ENCODE measurements at regions not wholly inside any gene's neighbourhood (a gene's known extent, or its start where the extent isn't known, plus 50 kb on each side); places are given as distances from the start of the nearest gene placed in this dataset.

DNA sequence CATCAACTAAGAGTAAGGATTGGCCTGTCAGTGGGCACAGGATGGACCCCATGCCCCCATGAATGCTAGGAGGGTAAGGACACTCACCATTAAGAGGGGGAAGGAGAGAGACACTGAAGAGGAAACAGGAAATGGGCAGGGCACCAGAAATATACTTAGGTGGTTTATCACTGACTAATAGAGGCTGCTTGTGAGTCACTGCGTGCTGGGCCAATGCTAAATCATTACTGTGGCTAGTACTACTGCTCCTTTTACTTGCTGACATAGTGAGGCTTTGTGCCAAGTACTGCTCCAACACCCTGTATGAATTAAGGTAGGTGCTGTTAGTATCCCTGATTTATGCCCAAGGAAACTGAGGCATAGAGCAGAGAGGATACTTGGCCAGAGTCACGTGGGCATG, 130.4 kb upstream of the FRMPD4 start:
- H3K27me3 ChIP-seq (ENCODE audit: insufficient read depth, low read depth, low read length): no peaks in the 10 kb centered on the region
- no peak for TF ChIP-seq MXI1 (conservative IDR thresholded peaks at IDR 0.05; ENCODE audit: poor library complexity, severe bottlenecking)
- TF ChIP-seq EZH2 (IDR thresholded peaks at IDR 0.05; ENCODE audit: borderline replicate concordance, insufficient read depth, low read length, poor library complexity, severe bottlenecking): no peak
- TF ChIP-seq TAF1 (IDR thresholded peaks at IDR 0.05; ENCODE audit: low read depth): no peak
- TF ChIP-seq RAD21 (conservative IDR thresholded peaks at IDR 0.05): no peak
- TF ChIP-seq EP300 (conservative IDR thresholded peaks at IDR 0.05; ENCODE audit: poor library complexity, severe bottlenecking): no peak
- TF ChIP-seq SMC3 (conservative IDR thresholded peaks at IDR 0.05; ENCODE audit: poor library complexity): no peak
- TF ChIP-seq, protein P1, sequence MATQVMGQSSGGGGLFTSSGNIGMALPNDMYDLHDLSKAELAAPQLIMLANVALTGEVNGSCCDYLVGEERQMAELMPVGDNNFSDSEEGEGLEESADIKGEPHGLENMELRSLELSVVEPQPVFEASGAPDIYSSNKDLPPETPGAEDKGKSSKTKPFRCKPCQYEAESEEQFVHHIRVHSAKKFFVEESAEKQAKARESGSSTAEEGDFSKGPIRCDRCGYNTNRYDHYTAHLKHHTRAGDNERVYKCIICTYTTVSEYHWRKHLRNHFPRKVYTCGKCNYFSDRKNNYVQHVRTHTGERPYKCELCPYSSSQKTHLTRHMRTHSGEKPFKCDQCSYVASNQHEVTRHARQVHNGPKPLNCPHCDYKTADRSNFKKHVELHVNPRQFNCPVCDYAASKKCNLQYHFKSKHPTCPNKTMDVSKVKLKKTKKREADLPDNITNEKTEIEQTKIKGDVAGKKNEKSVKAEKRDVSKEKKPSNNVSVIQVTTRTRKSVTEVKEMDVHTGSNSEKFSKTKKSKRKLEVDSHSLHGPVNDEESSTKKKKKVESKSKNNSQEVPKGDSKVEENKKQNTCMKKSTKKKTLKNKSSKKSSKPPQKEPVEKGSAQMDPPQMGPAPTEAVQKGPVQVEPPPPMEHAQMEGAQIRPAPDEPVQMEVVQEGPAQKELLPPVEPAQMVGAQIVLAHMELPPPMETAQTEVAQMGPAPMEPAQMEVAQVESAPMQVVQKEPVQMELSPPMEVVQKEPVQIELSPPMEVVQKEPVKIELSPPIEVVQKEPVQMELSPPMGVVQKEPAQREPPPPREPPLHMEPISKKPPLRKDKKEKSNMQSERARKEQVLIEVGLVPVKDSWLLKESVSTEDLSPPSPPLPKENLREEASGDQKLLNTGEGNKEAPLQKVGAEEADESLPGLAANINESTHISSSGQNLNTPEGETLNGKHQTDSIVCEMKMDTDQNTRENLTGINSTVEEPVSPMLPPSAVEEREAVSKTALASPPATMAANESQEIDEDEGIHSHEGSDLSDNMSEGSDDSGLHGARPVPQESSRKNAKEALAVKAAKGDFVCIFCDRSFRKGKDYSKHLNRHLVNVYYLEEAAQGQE (IDR thresholded peaks at IDR 0.05; ENCODE audit: borderline replicate concordance): no peak
- TF ChIP-seq, protein P2, sequence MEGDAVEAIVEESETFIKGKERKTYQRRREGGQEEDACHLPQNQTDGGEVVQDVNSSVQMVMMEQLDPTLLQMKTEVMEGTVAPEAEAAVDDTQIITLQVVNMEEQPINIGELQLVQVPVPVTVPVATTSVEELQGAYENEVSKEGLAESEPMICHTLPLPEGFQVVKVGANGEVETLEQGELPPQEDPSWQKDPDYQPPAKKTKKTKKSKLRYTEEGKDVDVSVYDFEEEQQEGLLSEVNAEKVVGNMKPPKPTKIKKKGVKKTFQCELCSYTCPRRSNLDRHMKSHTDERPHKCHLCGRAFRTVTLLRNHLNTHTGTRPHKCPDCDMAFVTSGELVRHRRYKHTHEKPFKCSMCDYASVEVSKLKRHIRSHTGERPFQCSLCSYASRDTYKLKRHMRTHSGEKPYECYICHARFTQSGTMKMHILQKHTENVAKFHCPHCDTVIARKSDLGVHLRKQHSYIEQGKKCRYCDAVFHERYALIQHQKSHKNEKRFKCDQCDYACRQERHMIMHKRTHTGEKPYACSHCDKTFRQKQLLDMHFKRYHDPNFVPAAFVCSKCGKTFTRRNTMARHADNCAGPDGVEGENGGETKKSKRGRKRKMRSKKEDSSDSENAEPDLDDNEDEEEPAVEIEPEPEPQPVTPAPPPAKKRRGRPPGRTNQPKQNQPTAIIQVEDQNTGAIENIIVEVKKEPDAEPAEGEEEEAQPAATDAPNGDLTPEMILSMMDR (IDR thresholded peaks at IDR 0.05; ENCODE audit: poor library complexity, severe bottlenecking): no peak
- no peak for TF ChIP-seq POLR2AphosphoS5 (IDR thresholded peaks at IDR 0.05)
- H3K36me3 ChIP-seq (ENCODE audit: insufficient read depth, low read length): no peaks in the 10 kb centered on the region
- H3K4me3 ChIP-seq (ENCODE audit: low read length): no peak overlapping the region
- H3K27ac ChIP-seq (ENCODE audit: low read length): no peak overlapping the region
- no peaks in the 10 kb centered on the region for H3K79me2 ChIP-seq (replicated peaks; ENCODE audit: insufficient read depth, low read length)
- no peak overlapping the region for H3K9ac ChIP-seq (ENCODE audit: low read length)
- H3K4me2 ChIP-seq (ENCODE audit: low read length): no peak overlapping the region
- no peaks in the 10 kb centered on the region for H3K9me2 ChIP-seq (ENCODE audit: insufficient read depth, low read length)
- no peaks in the 10 kb centered on the region for H4K20me1 ChIP-seq (ENCODE audit: insufficient read depth)
- no peaks in the 10 kb centered on the region for H3K9me3 ChIP-seq (ENCODE audit: low read length)
- no peaks in the 10 kb centered on the region for H3F3A ChIP-seq (ENCODE audit: insufficient read depth, low read length, poor library complexity, severe bottlenecking)
- no peak overlapping the region for H2AFZ ChIP-seq (ENCODE audit: low read depth, low read length)

DNA sequence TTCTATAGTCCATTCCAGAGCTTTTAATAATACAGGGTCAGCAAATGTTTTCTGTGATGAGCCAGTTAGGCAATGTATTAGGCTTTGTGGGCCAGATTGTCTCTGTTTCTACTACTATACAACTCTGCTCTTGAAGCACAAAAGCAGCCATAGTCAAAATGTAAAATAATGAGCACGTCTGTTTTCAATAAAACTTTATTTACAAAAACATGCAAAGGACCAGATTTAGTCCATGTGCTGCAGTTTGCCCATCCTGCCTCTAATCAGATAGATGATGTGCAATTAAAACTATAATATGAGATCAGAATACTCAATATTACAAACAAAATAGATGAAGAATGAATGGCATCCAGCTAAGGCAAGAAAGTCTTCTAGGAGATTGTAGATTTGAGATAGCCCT, 127.8 kb upstream of the FRMPD4 start:
- no peaks in the 10 kb centered on the region for H3K79me2 ChIP-seq (replicated peaks; ENCODE audit: insufficient read depth, low read length)
- no peaks in the 10 kb centered on the region for H3K27me3 ChIP-seq (ENCODE audit: insufficient read depth, low read depth, low read length)
- no peak overlapping the region for H3K27ac ChIP-seq (ENCODE audit: low read length)
- TF ChIP-seq SMC3 (conservative IDR thresholded peaks at IDR 0.05; ENCODE audit: poor library complexity) (no peak), MXI1 (conservative IDR thresholded peaks at IDR 0.05; ENCODE audit: poor library complexity, severe bottlenecking) (no peak), EP300 (conservative IDR thresholded peaks at IDR 0.05; ENCODE audit: poor library complexity, severe bottlenecking) (no peak), TAF1 (IDR thresholded peaks at IDR 0.05; ENCODE audit: low read depth) (no peak), EZH2 (IDR thresholded peaks at IDR 0.05; ENCODE audit: borderline replicate concordance, insufficient read depth, low read length, poor library complexity, severe bottlenecking) (no peak), RAD21 (conservative IDR thresholded peaks at IDR 0.05) (no peak), POLR2AphosphoS5 (IDR thresholded peaks at IDR 0.05) (no peak)
- TF ChIP-seq, protein P1 (IDR thresholded peaks at IDR 0.05; ENCODE audit: borderline replicate concordance): no peak
- TF ChIP-seq, protein P2 (IDR thresholded peaks at IDR 0.05; ENCODE audit: poor library complexity, severe bottlenecking): no peak
- H3K4me2 ChIP-seq (ENCODE audit: low read length): no peak overlapping the region
- no peak overlapping the region for H3K9ac ChIP-seq (ENCODE audit: low read length)
- no peaks in the 10 kb centered on the region for H3K9me2 ChIP-seq (ENCODE audit: insufficient read depth, low read length)
- no peaks in the 10 kb centered on the region for H3K9me3 ChIP-seq (ENCODE audit: low read length)
- H4K20me1 ChIP-seq (ENCODE audit: insufficient read depth): no peaks in the 10 kb centered on the region
- H3K36me3 ChIP-seq (ENCODE audit: insufficient read depth, low read length): no peaks in the 10 kb centered on the region
- H3F3A ChIP-seq (ENCODE audit: insufficient read depth, low read length, poor library complexity, severe bottlenecking): no peaks in the 10 kb centered on the region
- H3K4me3 ChIP-seq (ENCODE audit: low read length): no peak overlapping the region
- no peak overlapping the region for H2AFZ ChIP-seq (ENCODE audit: low read depth, low read length)

Data from neural cell (in vitro differentiated cells).